ENCODE measurements at regions not wholly inside any gene's neighbourhood (a gene's known extent, or its start where the extent isn't known, plus 50 kb on each side); places are given as distances from the start of the nearest gene placed in this dataset.
"Not testable (repeated sequence)": the region's sequence is repeated elsewhere in the genome, so short reads cannot be mapped to it uniquely, and the experiment has no call there.

DNA sequence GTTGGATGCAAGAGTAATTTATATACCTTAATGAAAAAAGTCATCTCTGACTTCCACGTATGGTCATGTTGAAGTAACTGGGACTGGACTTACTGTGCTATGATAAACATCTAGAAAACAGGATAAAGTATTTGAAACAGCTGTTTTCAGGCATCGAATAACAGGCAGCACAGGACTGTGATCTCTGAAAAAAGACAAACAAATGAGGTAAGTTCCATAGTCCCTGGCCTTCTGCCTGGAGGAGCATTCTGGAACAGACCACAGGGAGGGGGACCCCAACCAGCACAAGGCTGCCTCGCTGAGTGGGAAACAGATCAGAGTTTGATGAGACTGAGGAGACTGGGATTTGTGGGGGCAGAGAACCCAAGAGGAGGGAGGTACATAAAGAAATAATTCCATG lies 89.1 kb upstream of the HABP2 start:
- intact Hi-C loops (cut with DNase I) = no loop called here

DNA sequence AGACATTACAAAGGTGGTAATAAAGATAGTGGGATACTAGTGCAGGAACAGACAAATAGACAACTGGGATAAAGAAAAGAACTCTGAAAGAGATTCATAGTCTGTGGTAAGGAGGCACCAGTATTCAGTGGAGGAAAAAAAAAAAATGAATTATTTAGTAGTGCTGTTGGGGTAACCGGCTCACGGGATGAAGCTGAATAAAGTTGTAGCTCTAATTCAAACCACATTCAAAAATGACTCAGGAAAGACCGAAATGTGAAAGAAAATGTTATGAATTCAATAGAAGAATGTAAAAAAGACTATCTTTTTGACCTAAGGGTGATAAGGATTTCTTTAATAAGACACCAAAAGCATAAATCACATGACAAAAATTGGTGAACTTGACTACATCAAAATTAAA lies 83.1 kb upstream of the HABP2 start:
- no peak for ATAC-seq
- intact Hi-C loops (cut with DNase I) = no loop called here
- no peak for DNase-seq (ENCODE audit: missing footprints)

More for the DNA sequence above, 89.1 kb upstream of the HABP2 start:
- ATAC-seq (no peak), DNase-seq (ENCODE audit: missing footprints) (no peak)

DNA sequence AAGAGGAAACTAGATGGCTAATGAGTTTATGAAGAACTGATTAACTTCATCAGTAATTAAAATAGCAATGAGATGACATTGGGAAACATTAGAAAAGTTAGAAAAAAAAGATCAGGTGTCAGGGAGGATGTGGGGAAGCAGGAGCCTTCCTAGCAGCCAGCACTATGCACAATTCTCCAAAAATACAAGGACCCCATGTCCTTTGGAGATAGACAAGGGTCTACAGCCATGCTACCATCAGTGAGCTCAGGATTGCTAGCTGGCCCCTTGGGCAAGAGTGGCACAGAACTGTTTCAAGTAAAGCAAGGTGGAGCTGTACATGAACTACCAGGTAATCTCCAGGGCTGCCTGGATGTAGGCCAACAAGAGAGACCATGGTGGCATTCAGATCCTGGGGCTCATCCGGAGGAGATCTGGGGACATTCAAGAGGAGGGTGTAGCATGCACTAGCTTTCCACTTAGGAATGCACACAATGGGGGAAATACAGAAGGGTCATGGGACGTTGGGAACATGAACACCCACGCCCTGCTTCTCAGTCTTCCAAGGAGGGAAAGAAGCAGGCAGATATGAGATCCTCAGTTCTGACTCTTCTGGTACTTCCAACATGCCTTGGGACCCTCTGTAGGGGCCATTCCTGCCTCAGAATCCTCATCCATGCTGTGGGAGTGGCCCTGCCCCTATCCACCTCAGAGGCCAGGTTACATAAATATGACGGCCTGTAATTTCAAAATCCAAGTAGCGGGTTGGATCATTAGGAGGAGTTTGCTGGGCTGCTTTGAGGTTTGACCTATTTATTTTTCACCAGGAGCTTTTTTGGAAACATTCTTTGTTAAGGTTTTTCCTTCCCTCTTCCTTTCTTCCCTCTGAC lies 82.2 kb upstream of the HABP2 start:
- intact Hi-C loops (cut with DNase I) = no loop called here
- ATAC-seq (no peak), DNase-seq (ENCODE audit: missing footprints) (no peak)

DNA sequence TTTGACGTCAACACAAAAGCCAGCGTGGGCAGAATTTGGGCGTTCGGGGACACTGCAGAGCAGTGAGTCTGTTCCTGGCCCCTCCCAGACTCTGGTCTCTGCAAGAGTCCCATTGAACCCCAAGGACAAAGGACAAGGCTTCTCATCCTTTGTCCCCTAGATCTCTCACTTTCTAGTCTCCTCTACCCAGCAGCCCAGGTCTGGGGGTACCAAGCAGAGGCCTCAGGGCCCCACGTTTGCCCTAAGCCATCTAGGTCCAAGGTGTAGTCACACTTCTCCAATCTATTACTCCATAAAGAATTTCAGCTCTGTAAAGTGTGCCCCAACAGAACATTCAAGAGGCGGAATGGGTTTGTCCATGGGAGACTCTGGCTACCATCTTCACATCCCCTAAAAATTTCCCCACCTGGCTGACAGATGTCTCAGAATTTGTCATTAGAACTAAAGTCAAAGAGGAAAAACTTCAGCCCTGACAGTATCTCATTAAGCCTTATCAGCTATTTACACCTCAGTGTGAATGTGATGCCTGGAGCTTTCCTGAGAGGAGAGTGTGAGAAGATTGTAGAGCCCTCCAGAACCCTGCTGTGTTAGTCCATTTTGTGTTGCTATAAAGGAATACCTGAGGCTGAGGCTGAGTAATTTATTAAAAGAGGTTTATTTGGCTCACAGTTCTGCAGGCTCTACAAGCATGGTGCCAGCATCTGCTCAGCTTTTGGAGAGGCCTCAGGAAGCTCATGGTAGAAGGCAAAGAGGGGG lies 81.4 kb upstream of the HABP2 start:
- ATAC-seq = no peak
- DNase-seq (ENCODE audit: missing footprints) = no peak
- intact Hi-C loops (cut with DNase I) = no loop called here

DNA sequence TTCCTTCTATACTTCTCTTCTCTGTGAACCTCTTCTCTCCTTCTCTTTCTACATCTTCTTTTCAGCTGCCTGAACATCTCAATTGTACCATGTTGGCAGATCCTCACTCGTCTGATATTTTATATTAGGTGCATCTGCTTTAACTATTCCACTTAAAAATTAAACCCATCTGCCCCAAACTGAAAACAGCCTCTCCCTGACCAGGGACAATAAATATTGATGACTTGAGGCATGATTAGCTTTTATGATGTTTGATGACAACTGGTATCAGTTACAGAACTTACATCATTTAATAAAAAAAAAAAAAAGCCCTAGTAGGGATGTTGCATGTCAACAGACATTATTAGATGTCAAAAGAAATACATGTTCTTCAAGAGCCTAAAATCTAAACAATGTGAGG lies 79.8 kb upstream of the HABP2 start:
- intact Hi-C loops (cut with DNase I) = no loop called here
- ATAC-seq (no peak), DNase-seq (ENCODE audit: missing footprints) (no peak)

DNA sequence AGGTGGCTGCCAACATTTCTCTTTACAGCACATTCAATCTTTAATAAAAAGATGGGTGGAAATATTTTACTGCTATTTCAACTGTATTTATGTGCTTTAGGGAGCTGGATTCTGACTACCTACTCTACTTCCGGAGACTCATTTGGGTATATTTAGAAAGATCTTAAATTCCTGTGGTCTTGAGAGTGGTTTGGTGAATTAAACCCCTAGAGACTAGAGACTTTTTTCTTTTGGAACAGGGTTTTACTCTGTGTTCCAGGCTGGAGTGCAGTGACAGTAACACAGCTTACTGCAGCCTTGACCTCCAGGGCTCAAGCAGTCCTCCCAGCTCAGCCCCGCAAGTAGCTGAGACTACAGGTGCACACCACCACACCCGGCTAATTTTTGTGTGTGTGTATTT lies 79.0 kb upstream of the HABP2 start:
- no peak for DNase-seq (ENCODE audit: missing footprints)
- intact Hi-C loops (cut with DNase I) = no loop called here
- no peak for ATAC-seq

DNA sequence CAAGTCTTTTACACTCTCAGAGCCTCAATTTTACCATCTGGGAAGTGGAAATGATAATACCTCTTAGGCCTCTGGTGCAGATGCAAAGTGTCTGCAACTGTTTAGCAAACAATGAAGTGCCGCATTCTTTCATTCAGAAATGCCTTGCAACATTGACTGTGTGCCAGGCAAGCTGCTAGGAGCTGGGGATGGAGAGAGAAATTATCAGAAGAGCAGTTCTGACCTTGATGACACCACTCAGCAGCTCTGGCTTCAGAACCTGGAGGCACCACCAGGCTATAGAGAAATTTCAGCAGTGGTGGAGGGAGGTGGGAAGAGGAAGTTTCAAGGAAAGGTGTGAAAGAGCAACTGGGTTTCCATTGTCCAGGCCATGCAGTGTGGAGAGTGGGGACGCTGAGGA lies 78.1 kb upstream of the HABP2 start:
- intact Hi-C loops (cut with DNase I) = no loop called here
- peak; percentile 65 for ATAC-seq
- no peak for DNase-seq (ENCODE audit: missing footprints)

DNA sequence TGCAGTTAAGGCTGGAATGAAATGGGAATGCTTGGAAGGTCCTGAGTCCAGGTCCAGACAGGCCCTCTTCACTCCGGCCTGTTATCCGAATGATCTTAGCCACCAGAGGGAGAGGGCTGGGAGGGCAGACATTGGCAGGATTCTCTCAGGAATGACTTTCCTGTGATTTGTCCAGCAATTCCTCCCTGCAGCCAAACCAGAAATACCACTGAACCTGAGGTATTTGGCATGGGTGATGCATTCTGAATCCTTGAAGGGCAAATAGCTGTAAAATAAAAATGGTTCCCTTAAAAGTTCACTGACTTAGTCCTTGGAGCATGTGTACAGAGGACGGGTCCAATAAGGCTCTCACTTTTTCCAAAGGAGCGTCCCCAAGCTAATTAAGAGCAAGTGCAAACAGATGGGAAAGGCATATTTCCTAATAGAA lies 77.5 kb upstream of the HABP2 start:
- intact Hi-C loops (cut with DNase I) = no loop called here
- DNase-seq (ENCODE audit: missing footprints) (no peak), ATAC-seq (no peak)

DNA sequence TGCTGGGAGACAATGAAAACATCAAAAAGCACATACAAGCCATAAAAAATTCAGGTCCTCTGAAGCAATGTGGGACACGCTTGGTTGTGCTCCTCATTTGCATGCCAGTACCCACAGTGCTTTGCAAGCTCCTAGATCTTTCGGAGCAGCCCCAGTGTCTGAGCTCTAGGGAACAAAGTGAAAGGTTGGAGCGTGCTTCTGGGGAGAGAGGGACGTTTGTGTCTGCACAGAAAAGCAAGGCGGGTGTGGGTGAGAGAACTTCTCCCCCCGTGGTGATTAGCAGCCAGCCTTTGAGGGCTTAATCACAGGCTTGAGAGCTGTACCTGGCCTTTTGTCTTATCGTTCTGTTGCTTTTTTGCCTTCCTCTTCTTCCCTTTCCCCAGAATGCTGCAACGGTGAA lies 76.7 kb upstream of the HABP2 start:
- intact Hi-C loops (cut with DNase I) = no loop called here
- peak; percentile 48 for ATAC-seq
- no peak for DNase-seq (ENCODE audit: missing footprints)

DNA sequence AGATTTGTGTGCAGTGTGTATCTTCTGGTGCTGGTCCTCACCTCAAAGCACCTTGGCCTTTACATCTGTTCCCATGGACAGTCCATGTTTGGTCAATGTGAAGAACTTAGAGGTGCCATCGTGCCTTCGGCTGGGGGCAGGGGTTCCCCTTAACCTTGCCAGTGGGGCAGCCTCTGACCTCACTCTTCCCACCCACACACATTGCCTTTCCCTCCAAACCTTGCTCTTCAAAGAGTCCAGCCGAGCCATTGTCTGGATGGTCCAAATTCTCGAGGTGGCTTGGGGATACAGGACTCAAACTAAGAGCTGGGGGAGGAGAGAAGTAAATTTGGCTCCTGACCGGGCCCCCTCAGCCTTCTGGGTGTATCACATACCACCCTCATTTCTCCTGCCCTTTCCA lies 76.2 kb upstream of the HABP2 start:
- DNase-seq (ENCODE audit: missing footprints) (no peak), ATAC-seq (no peak)
- intact Hi-C loops (cut with DNase I) = no loop called here

DNA sequence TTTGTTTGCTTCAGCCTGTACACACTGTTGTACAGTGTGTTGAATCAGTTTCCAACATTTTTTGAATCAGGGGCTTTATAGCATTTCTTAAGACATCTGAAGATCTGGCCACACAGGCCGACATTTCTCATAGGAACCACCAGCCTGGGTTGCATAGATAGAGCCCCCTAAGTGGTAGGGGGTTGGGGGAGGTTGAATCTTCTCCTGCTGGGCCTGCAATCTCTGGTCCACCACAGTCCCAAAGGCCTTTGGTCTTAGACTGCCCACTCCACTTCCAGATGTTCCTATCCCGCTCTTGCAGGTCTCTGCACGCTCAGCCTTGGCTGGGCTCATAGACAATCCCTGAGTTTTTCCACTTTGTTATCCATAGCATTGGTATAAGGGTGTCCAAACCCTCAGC lies 75.4 kb upstream of the HABP2 start:
- ATAC-seq (no peak), DNase-seq (ENCODE audit: missing footprints) (no peak)
- intact Hi-C loops (cut with DNase I) = no loop called here

DNA sequence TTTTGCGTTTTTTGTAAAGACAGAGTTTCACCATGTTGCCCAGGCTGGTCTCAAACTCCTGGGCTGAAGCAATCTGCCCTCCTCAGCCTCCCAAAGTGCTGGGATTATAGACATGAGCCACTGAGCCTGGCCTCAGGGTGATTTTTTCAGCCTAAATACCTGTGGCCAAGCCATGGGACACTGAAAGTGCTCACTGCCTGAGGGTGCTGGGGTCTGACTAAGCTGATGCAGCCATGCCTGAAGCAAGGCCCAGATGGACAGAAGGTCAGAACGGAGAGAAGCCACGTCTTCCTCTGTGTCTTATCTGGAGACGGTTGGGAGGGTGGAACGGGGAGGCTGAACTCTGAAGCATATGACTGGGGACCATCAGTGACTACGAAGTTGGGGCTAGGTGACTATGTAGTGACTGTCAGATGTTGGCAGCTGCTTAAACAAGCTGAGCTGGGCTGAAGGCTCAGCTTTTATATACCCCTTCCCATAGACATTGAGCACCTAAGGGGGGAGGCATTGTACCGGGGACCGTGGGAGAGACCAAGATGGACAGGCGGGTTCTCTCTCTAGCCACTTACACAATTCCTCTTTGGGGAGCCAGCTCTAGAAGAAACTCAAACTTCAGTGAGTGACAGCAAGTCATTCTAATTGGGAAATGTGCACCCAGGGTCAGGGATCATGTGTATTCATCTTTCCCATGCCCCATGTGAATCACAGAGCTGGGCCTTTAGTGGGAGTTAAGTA lies 73.3 kb upstream of the HABP2 start:
- ATAC-seq (no peak), DNase-seq (ENCODE audit: missing footprints) (no peak)
- intact Hi-C loops (cut with DNase I) = no loop called here

DNA sequence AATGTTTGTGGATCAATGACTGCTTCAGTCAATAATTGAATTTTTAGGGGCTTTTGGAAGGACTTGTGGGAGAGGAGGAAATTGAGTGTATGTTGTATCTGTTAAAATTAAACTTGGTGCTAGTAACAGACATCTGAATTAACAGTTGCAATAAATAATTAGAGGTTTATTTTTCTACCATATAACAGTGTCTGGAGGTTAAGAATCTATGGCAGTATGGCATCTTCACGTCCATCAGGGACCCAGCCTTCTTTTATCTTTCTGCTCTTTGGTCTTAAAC lies 72.8 kb upstream of the HABP2 start:
- DNase-seq (ENCODE audit: missing footprints) (no peak), ATAC-seq (no peak)
- intact Hi-C loops (cut with DNase I) = no loop called here

DNA sequence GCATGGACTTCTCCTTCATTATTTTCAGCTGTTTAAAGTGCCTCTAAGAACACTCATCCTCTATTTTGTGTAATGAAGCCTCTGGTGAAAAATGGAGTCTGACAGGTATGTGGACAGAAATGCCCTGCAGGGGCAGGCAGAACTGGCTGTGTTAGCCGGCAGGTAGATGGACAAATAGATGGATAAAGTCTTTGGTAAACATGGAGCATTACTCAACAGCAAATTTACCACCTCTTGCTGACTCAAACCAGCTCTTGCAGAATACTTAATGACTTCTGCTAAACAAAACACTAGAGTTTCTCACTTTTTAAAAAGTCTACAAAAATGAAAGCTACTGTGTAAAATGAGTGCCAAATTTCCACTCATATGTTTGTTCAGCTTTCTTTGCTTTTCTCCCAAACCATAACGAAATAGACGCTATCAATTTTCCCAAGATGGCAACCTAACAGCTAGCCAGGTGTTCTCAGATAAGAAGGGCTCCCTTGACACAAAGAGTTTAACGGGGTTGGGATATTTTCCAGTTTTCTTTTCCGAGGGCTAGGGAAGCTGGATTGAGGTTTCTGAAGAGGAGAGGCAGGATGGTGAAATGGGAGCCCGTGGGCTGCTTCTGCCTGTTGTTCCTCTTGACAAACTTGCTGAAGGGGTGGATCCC lies 71.9 kb upstream of the HABP2 start:
- intact Hi-C loops (cut with DNase I) = no loop called here
- DNase-seq (ENCODE audit: missing footprints) (no peak), ATAC-seq (no peak)

DNA sequence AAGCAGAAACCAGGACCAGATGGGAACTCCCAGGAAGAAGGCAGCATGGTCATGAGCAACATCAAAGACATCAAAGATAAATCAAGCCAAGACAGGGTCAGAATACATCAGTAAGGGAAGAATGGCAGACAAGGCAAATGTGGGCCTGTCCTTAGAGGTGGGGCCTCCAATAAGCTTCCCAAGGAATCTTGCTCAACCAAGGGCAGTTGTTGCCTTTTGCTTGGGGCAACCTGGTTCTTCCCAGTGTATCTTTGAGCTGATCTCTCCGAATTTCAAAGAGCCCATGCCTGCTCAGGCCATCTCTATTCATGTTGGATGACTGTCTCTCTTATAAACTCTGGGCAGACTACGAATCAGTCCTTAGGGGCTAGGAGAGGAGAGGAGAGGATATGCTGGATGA lies 68.4 kb upstream of the HABP2 start:
- ATAC-seq (no peak), DNase-seq (ENCODE audit: missing footprints) (no peak)
- intact Hi-C loops (cut with DNase I) = no loop called here

DNA sequence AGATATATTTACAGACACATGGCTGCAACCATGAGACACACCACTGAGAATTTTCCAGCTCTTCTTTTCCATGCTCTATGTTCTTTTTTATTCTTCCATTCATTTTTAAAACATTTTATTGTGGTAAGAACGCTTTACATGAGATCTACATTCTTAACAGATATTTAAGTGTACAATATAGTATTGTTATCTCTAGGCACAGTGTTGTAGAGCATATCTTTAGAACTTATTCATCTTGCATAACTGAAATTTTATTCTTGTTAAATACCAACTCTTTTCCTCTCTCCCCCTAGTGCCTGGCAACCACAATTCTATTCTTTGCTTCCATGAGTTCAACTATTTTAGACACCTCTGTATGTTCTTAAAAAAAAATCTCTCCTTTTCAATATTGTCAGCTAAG lies 67.1 kb upstream of the HABP2 start:
- no peak for DNase-seq (ENCODE audit: missing footprints)
- intact Hi-C loops (cut with DNase I) = no loop called here
- no peak for ATAC-seq

DNA sequence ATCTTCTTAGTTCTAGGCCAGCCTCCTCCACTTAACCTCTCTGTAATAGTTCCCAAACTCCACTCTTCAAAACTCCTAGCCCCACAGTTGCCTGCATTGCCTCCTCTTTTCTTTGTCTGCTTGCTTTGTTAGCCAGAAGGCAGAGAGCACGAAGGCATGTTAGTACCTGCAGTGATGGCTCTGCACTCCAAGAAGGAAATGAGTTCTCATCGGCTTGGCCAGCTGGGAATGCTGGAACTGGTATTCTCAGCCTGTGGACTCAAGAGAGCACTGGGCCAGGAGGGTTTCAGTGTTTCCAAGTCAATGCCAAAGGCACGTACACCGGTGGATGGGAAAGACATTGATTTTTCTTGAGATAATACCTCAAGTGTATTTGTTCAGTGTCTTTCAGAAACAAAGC lies 66.3 kb upstream of the HABP2 start:
- intact Hi-C loops (cut with DNase I) = no loop called here
- ATAC-seq (no peak), DNase-seq (ENCODE audit: missing footprints) (no peak)

DNA sequence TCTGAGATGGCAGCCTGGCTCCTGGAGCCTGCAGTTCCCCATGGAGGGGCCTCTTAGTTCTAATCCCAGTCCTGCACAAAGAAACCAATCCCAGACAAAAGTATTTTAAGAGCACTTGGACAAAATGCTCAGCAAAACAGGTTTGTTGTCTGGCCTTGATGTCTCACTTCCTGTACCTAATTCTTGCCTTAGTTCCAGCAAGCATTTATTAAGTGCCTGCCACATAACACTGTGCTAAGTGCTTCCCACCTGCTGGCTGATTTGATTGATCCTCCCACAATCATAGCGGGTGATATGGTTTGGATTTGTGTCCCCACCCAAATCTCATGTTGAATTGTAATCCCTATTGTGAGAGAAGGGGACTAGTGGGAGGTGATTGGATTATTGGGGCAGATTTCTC lies 65.7 kb upstream of the HABP2 start:
- no peak for DNase-seq (ENCODE audit: missing footprints)
- ATAC-seq = no peak
- intact Hi-C loops (cut with DNase I) = no loop called here

DNA sequence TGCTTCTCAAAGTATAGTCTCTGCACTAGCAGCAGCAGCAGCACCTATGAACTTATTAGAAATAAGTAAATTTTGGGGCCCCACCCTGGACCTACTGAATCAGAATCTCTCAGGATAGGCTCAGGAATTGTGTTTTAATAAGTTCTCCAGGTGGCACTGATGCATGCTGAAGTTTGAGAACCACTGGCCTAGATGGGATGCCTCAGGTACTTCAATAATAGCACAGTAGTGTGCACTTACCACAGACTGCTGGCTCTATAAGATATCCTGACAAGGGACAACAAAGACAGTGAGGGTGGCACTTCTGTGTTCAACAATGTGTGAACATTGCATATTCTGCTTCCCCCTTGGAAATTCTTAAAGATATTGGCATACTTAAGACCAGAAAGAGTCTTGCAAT lies 64.7 kb upstream of the HABP2 start:
- no peak for ATAC-seq
- no peak for DNase-seq (ENCODE audit: missing footprints)
- intact Hi-C loops (cut with DNase I) = no loop called here

DNA sequence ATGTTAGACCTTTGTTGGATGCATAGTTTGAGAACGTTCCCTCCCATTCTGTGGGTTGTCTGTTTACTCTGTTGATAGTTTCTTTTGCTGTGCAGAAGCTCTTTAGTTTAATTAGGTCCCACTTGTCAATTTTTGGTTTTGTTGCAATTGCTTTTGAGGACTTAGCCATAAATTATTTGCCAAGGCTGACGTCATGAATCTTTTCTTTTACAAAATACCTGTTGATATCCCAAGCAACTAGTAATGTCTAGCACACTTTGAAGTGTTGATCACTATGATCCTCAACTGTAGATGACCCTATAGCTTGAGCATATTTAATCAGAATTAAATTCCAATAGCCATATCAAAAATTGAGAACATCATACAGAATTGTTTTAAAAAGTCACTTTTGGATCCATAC lies 63.3 kb upstream of the HABP2 start:
- DNase-seq (ENCODE audit: missing footprints); intact Hi-C loops (cut with DNase I); ATAC-seq: not testable (repeated sequence)

Measured in Right ventricle myocardium inferior (tissue), 1 donor.